ENCODE measurements at regions not wholly inside any gene's neighbourhood (a gene's known extent, or its start where the extent isn't known, plus 50 kb on each side); places are given as distances from the start of the nearest gene placed in this dataset.
"Not testable (repeated sequence)": the region's sequence is repeated elsewhere in the genome, so short reads cannot be mapped to it uniquely, and the experiment has no call there.

DNA sequence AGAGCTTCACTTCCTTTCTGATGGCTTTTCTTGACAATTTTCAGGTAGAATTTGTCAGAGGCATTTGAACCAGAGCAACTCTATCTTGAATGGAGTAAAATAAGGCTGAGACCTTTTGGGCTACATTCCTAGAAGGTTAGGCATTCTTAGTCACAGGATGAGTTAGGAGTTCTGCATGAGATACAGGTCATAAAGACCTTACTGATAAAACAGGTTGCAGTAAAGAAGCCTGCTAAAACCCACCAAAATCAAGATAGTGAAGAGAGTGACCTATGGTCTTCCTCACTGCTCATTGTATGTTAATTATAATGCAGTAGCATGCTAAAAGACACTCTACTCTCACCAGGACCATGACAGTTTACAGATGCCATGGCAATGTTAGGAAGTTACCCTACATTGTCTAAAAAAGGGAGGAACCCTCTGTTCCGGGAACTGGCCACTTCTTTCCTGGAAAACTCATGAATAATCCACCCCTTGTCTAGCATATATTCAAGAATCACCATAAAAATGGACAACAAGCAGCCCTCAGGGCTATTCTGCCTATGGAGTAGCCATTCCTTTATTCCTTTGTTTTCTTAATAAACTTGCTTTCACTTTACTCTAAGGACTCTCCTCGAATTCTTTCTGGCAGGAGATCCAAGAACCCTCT, 1519.7 kb upstream of the TENM4 start:
- Mint-ChIP-seq H3K36me3 (ENCODE audit: low read depth) (no peaks in the 10 kb centered on the region), H3K27ac (no peak overlapping the region), H3K27me3 (ENCODE audit: low read depth) (no peaks in the 10 kb centered on the region), H3K4me1 (ENCODE audit: low read depth) (no peaks in the 10 kb centered on the region), H3K9me3 (peaks cover 41% of the 10 kb centered on the region), H3K4me3 (no peak overlapping the region)
- DNase-seq (ENCODE audit: low spot score) = no peak

DNA sequence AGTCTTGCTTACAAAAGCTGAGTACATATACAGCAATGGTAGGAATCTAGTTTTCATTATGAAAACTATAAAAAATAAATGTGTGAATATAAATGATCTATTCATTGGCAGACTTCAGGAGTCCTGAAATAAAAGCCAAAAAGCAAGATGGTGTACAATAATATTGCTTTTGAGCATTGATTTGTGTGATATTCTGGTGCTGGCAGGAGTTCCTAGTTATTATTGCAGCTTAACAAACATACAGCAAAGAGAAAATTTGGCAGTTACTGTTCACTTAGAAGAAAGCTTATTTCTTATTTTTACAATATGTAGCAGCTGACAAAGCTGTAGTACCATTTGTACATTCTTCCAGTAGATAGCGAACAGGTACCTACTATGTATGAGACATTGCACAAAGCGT, 1518.9 kb upstream of the TENM4 start:
- H3K27ac Mint-ChIP-seq = no peak overlapping the region
- no peak for DNase-seq (ENCODE audit: low spot score)
- H3K4me3 Mint-ChIP-seq = no peak overlapping the region
- no peaks in the 10 kb centered on the region for H3K4me1 Mint-ChIP-seq (ENCODE audit: low read depth)
- H3K27me3 Mint-ChIP-seq (ENCODE audit: low read depth) = no peaks in the 10 kb centered on the region
- H3K9me3 Mint-ChIP-seq = peaks cover 37% of the 10 kb centered on the region
- no peaks in the 10 kb centered on the region for H3K36me3 Mint-ChIP-seq (ENCODE audit: low read depth)

DNA sequence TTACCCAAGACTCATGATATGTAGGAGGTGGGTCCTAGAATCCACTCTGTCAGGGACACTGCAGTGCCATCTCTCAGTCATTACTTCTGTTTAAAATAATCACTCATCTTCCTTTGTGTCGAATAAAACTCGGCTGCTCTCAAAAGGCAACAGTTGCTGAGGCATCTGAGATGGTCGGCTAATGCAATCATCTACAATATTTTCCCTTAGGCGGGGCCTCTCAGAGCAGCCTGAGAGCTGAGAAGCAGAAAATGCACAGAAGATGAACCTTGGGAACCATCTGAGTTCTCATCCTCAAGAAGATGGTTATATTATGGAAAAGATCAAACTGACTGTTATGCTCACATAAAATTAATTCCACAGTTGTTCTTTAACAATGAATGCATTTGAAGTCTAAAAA, 1518.2 kb upstream of the TENM4 start:
- no peak for DNase-seq (ENCODE audit: low spot score)
- Mint-ChIP-seq H3K36me3 (ENCODE audit: low read depth) (no peaks in the 10 kb centered on the region), H3K4me3 (no peak overlapping the region), H3K27me3 (ENCODE audit: low read depth) (no peaks in the 10 kb centered on the region), H3K27ac (no peak overlapping the region), H3K9me3 (peaks cover 36% of the 10 kb centered on the region), H3K4me1 (ENCODE audit: low read depth) (no peaks in the 10 kb centered on the region)

DNA sequence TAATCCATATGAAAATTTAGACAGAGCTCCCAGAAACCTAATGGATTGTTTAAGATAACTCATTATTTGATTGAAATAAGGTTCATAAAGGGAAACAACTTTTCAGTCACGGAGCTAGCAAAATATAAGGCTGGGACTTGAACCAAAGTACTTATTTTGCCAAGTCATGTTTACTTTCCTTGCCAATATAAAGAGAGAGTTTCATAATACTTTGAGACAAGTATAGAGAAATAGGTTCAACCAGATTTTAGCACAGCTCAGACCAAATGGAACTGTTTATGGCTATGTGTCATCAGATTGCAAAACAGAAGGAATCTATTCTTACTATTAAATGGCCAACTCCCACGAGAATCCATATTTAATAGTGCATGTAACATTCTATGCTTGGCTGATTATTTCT, 1517.5 kb upstream of the TENM4 start:
- H3K4me3 Mint-ChIP-seq = no peak overlapping the region
- no peaks in the 10 kb centered on the region for H3K4me1 Mint-ChIP-seq (ENCODE audit: low read depth)
- no peaks in the 10 kb centered on the region for H3K27me3 Mint-ChIP-seq (ENCODE audit: low read depth)
- no peak overlapping the region for H3K27ac Mint-ChIP-seq
- peaks cover 32% of the 10 kb centered on the region for H3K9me3 Mint-ChIP-seq
- no peak for DNase-seq (ENCODE audit: low spot score)
- no peaks in the 10 kb centered on the region for H3K36me3 Mint-ChIP-seq (ENCODE audit: low read depth)

DNA sequence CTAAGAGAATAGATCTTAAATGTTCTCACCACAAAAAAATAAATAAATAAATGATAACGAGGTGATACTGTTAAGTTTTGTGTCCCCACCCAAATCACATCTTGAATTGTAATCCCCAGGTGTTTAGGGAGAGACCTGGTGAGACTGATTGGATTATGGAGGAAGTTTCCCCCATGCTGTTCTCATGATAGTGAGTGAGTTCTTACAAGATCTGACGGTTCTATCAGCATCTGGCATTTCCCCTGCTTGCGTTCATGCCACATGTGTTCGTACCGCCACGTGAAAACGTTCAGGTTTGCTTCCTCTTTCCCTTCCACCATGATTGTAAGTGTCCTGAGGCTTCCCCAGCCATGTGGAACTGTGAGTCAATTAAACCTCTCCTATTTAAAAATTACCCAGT, 1514.8 kb upstream of the TENM4 start:
- H3K36me3 Mint-ChIP-seq (ENCODE audit: low read depth) = no peaks in the 10 kb centered on the region
- DNase-seq (ENCODE audit: low spot score) = no peak
- no peak overlapping the region for H3K27ac Mint-ChIP-seq
- no peaks in the 10 kb centered on the region for H3K27me3 Mint-ChIP-seq (ENCODE audit: low read depth)
- peaks cover 24% of the 10 kb centered on the region for H3K9me3 Mint-ChIP-seq
- no peaks in the 10 kb centered on the region for H3K4me1 Mint-ChIP-seq (ENCODE audit: low read depth)
- no peak overlapping the region for H3K4me3 Mint-ChIP-seq

DNA sequence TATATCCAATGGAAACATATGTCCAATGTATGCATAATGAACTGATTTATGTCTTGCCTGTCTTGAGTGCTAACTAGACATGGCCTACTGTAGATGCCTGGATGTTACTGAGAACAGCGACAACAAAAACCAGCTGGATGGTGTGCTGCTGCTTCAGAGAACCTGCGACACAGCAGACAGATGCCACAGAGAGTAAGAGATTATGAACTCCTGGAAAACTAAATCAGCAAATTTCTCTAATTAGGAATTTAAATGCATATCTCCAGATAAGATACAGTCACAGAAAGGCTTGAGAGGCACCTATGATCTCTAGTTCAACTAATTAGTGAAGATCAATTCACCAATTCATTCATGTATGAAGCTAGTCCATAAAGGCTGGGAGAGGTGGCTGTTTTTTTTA, 1508.0 kb upstream of the TENM4 start:
- no peaks in the 10 kb centered on the region for H3K27me3 Mint-ChIP-seq (ENCODE audit: low read depth)
- H3K36me3 Mint-ChIP-seq (ENCODE audit: low read depth) = no peaks in the 10 kb centered on the region
- H3K27ac Mint-ChIP-seq = no peak overlapping the region
- no peaks in the 10 kb centered on the region for H3K4me1 Mint-ChIP-seq (ENCODE audit: low read depth)
- no peak overlapping the region for H3K4me3 Mint-ChIP-seq
- DNase-seq (ENCODE audit: low spot score) = no peak
- peaks cover 20% of the 10 kb centered on the region for H3K9me3 Mint-ChIP-seq

DNA sequence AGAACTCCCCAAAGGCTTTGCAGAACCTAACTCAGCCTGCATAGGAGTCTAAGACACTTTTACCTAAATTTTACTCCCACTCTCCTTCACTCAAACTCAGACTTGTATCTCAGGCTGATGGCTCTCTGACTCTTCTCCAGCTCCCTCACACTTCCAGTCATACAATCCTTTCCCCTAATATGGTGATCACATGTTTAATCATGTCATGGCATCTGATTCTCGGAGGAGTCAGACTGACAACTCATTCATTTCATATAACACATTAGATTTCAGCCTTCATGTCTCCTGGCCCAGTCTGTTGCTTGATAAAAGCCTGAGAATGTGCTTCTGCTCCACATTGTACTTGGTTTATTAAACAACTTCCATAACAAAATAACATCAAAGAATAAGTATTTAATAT, 1503.9 kb upstream of the TENM4 start:
- no peaks in the 10 kb centered on the region for H3K27me3 Mint-ChIP-seq (ENCODE audit: low read depth)
- no peak overlapping the region for H3K4me3 Mint-ChIP-seq
- no peaks in the 10 kb centered on the region for H3K36me3 Mint-ChIP-seq (ENCODE audit: low read depth)
- peaks cover 7% of the 10 kb centered on the region for H3K9me3 Mint-ChIP-seq
- no peak overlapping the region for H3K27ac Mint-ChIP-seq
- no peaks in the 10 kb centered on the region for H3K4me1 Mint-ChIP-seq (ENCODE audit: low read depth)
- DNase-seq (ENCODE audit: low spot score) = no peak

DNA sequence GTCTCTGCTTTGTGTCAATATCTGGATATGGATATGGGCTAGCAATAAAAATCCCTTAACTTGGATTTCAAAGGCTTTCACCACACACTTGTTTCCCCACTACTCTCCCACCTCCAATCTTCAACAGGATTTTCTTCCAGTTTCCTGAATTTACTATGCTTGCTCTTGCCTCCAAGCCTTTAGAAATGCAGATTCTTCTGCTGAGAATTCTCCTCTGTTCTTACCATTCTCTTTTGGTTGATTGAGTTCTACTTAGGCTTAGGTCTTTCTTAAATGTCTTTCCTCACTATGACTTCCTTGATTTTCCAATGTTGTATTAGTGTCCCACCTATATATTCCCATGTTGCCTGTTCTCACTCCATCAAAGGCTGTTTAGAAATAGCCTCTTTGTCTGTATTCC, 1502.4 kb upstream of the TENM4 start:
- Mint-ChIP-seq H3K4me1 (ENCODE audit: low read depth) (no peaks in the 10 kb centered on the region), H3K4me3 (no peak overlapping the region), H3K27me3 (ENCODE audit: low read depth) (no peaks in the 10 kb centered on the region), H3K27ac (no peak overlapping the region), H3K9me3 (peaks cover 7% of the 10 kb centered on the region), H3K36me3 (ENCODE audit: low read depth) (no peaks in the 10 kb centered on the region)
- no peak for DNase-seq (ENCODE audit: low spot score)

DNA sequence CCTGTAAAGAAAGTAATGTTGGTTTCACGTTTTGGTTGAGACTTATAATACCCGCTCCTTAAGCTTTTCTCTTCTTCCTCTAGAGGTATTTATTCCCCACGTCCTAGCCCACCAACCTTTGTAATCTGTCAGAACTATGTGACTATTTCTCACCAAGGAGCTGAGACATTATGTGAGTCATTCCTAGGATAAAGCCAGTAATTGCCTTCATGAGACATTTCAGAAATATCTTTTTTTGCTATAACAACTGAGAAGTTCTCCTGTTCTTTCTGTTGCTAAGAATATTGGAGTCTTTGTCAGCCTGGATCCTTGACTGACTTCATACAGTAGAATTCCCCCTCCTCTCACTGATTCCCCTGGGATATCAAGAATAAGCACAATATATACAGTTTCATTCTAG, 1497.0 kb upstream of the TENM4 start:
- H3K4me1 Mint-ChIP-seq (ENCODE audit: low read depth) = no peaks in the 10 kb centered on the region
- H3K27ac Mint-ChIP-seq = no peak overlapping the region
- H3K36me3 Mint-ChIP-seq (ENCODE audit: low read depth) = no peaks in the 10 kb centered on the region
- peaks cover 17% of the 10 kb centered on the region for H3K9me3 Mint-ChIP-seq
- no peak overlapping the region for H3K4me3 Mint-ChIP-seq
- H3K27me3 Mint-ChIP-seq (ENCODE audit: low read depth) = no peaks in the 10 kb centered on the region
- no peak for DNase-seq (ENCODE audit: low spot score)

DNA sequence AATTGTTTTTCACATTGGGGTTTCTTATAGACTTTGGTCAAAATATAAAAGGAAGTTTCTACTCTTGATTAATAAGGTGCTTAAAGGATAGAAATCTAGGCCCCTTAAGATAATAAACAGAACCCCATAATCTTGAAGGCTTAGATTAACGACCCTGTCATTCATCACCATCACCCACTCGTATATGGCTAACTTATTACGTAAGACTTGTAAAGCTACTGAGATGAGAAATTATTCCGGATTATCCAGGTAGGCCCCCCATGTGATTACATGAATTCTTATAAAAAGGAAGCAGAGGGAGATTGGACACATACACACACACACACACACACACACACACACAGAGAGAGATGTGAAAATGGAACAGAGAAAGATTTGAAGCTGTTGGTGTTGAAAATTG, 1489.2 kb upstream of the TENM4 start:
- H3K9me3 Mint-ChIP-seq = peaks cover 11% of the 10 kb centered on the region
- H3K27me3 Mint-ChIP-seq (ENCODE audit: low read depth) = no peaks in the 10 kb centered on the region
- DNase-seq (ENCODE audit: low spot score) = no peak
- H3K36me3 Mint-ChIP-seq (ENCODE audit: low read depth) = no peaks in the 10 kb centered on the region
- no peak overlapping the region for H3K4me3 Mint-ChIP-seq
- no peak overlapping the region for H3K27ac Mint-ChIP-seq
- H3K4me1 Mint-ChIP-seq (ENCODE audit: low read depth) = no peaks in the 10 kb centered on the region

DNA sequence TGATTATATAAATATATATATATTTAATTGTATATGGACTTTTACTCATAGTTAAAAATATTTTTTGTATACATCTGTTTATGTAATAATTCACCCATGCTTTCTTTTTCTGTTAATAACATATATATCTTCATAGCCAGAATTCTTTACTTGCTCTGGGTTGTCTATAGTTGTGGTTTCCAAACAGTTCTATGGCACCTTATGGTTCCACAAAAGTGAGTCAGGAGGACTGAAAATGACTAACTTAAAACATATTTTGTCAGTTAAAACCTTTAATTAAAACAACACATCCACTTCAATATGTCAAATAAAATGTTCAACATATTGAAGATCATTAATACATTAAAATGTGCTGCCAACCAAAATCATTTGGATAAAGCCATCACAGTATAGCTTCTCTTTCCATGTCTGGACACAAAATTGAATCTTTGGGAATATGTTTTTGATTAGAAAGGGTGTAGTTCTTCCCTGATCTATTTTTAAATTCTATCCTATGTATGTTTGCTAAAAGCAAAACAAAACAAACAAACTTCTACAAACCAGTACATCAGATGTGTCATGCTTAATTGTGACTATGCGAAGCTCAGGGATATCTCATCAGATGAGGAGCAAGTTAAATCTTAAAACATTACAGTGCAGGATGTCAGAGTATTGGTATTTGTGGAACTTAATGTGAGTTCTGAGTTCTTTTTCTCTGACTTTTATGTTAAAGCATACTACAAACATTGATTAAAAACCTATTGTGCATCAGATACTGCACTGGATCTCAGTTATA, 1488.4 kb upstream of the TENM4 start:
- no peaks in the 10 kb centered on the region for H3K4me1 Mint-ChIP-seq (ENCODE audit: low read depth)
- H3K27ac Mint-ChIP-seq = no peak overlapping the region
- peaks cover 16% of the 10 kb centered on the region for H3K9me3 Mint-ChIP-seq
- no peak overlapping the region for H3K4me3 Mint-ChIP-seq
- DNase-seq (ENCODE audit: low spot score) = no peak
- H3K27me3 Mint-ChIP-seq (ENCODE audit: low read depth) = no peaks in the 10 kb centered on the region
- H3K36me3 Mint-ChIP-seq (ENCODE audit: low read depth) = no peaks in the 10 kb centered on the region

DNA sequence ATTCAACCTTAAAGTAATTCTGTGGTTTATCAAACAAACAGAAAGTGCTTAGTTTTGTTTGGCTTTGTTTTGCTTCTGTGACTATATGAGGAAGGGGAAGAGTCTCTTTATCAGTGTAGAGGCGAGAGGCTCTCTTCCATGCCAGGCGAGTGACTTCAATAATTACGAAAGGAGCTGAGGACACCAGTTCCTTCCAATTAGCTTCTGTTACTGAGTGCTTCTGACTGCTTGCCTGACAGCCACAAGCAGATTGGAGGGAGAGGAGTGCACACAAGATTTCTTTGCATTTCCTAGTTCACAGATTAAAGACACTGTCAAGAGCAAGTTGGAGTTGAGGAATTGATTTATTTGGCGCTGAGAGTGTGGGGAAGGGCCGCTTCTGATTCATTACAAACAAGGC, 1484.5 kb upstream of the TENM4 start:
- Mint-ChIP-seq H3K4me3 (no peak overlapping the region), H3K4me1 (ENCODE audit: low read depth) (no peaks in the 10 kb centered on the region), H3K27ac (no peak overlapping the region), H3K9me3 (peaks cover 18% of the 10 kb centered on the region), H3K36me3 (ENCODE audit: low read depth) (no peaks in the 10 kb centered on the region), H3K27me3 (ENCODE audit: low read depth) (no peaks in the 10 kb centered on the region)
- no peak for DNase-seq (ENCODE audit: low spot score)

DNA sequence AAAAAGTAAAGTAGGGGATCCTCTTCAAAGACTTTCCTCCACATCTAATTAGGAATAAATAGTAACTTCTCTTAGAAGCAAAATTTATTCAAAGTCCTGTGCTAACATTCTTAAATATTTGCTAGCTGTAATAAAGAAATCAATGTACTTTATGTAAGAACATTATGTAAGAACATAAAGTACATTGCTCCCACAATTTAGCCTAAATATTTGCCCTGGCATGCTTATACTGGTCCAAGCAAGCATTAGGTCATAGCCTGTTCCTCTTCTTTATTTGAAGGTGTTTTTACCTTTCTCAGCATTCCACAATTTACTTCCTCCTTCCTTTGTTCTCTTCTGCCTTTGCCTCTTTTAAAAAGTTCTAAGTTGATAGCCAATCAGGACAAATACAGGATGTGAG, 1480.5 kb upstream of the TENM4 start:
- not testable (repeated sequence) for H3K27me3 Mint-ChIP-seq (ENCODE audit: low read depth); H3K27ac Mint-ChIP-seq; H3K36me3 Mint-ChIP-seq (ENCODE audit: low read depth); H3K4me1 Mint-ChIP-seq (ENCODE audit: low read depth); H3K4me3 Mint-ChIP-seq; DNase-seq (ENCODE audit: low spot score)
- H3K9me3 Mint-ChIP-seq = peaks cover 14% of the 10 kb centered on the region

DNA sequence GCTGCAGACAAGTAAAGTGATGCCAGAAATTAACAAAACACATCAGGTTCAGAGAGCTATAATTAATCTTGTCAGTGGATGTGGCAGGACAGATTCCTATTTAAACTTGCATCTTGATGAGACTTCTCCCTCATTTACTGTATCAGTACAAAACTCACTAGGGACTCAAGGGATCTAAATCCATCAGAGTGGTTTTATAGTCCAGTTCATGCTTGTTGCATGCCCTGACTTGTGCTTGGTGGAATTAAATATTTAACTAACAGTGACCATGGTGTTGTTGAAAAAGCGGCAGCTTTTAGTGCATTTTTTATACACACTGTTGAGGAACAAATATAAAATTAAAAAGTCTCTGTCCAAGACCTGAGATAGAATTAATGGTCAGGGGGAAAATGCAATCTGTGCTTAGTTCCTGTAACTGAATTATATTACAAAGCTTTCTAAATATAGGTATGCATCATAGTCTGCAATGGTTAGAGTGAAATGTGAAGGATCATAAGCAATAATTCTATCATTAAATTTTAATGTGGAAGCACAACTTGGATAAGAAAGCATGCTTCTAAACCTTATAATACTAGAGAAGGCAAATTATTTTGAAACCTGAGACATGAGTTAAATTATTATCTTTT, 1475.5 kb upstream of the TENM4 start:
- DNase-seq (ENCODE audit: low spot score) = no peak
- H3K9me3 Mint-ChIP-seq = peaks cover 3% of the 10 kb centered on the region
- no peaks in the 10 kb centered on the region for H3K4me1 Mint-ChIP-seq (ENCODE audit: low read depth)
- no peaks in the 10 kb centered on the region for H3K27me3 Mint-ChIP-seq (ENCODE audit: low read depth)
- H3K4me3 Mint-ChIP-seq = no peak overlapping the region
- no peaks in the 10 kb centered on the region for H3K36me3 Mint-ChIP-seq (ENCODE audit: low read depth)
- H3K27ac Mint-ChIP-seq = no peak overlapping the region

All from T-helper 2 cell treated with Interferon-gamma antibody and Interleukin-4, amounts not matched to agents 5 μg/mL and 100 μg/mL, for 36 hours (primary cell).